Midbrain (tissue), 1 donor: ENCODE measurements at regions not wholly inside any gene's neighbourhood (a gene's known extent, or its start where the extent isn't known, plus 50 kb on each side); places are given as distances from the start of the nearest gene placed in this dataset.
"Not testable (repeated sequence)": the region's sequence is repeated elsewhere in the genome, so short reads cannot be mapped to it uniquely, and the experiment has no call there.

Experiments used
- DNase-seq: peaks from one replicate; lab custom pipeline; 2025; lab: John Stamatoyannopoulos, UW

GRCh38 chr18:43341014-43341413 is 63.7 kb upstream of the SYT4 start:
- DNase-seq = no peak

DNA sequence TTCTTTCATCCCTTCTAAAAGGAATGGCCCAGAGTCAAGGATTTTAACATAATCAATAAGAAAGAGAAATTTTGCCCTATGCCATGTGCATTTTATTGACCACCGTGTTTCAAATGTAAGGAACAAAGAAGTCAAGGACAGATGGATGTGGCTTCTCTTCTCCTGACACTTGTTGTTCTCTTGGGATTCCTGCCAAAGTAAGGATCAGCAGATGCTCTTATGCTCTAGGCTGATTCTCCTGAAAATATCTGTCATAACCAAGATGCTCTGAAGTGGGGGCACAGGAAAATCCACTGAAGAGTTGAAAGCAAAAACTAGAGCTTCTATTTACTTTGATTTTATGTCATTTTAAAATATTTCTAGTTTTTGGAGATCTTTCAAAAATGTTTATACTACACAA is 72.9 kb upstream of the SYT4 start:
- DNase-seq = no peak

DNA sequence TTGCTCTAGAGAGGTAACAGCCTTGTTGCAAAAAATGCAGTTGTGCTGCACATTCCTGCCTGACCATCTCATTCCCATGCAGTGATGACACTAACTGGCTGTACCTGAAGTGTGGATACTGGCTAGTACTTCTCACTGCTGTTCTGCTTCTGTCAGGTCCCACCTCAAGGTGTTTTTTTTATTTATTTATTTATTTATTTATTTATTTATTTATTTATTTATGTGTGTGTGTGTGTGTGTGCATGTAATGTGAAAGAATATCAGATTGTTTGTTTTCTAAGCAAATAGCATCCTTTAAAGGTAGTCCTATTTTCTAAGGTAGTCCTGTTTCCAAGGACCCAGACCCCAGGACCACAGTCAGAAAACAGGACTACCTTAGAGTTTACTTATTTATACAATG is 87.2 kb upstream of the SYT4 start:
- no peak for DNase-seq

- DNase-seq = no peak
Measured at GRCh38 chr18:43367895-43368294, 90.6 kb upstream of the SYT4 start.

DNA sequence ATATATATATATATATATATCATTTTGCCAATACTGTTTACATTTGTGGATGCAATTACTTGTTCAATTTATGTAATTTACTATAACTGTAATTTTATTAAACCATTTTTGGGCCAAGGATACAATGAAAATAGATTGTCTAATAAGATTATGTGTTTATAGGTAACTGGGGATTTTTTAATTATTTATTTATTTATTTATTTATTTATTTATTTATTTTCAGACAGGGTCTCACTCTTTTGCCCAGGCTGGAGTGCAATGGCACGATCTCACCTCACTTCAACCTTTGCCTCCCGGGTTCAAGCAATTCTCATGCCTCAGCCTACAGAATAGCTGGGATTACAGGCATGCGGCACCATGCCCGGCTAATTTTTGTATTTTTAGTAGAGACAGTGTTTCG is 92.0 kb upstream of the SYT4 start:
- not testable (repeated sequence) for DNase-seq

DNA sequence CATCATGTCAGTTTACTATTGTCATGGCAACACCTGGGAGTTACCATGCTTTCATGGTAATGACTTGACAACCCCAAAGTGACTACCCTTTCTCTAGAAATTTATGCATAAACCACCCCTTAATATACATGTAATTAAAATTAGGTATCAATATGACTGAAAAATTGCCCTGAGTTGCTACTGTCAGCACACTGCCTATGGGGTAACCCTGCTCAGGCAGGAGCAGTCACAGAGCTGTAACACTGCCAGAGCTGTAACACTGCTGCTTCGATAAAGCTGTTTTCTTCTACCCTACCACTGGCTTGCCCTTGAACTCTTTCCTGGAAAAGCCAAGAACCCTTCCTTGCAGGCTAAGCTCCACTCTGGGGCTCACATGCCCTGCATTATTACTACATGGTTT is 95.5 kb upstream of the SYT4 start:
- no peak for DNase-seq

GRCh38 chr18:43380104-43380672 is 102.9 kb upstream of the SYT4 start:
- DNase-seq = no peak

DNA sequence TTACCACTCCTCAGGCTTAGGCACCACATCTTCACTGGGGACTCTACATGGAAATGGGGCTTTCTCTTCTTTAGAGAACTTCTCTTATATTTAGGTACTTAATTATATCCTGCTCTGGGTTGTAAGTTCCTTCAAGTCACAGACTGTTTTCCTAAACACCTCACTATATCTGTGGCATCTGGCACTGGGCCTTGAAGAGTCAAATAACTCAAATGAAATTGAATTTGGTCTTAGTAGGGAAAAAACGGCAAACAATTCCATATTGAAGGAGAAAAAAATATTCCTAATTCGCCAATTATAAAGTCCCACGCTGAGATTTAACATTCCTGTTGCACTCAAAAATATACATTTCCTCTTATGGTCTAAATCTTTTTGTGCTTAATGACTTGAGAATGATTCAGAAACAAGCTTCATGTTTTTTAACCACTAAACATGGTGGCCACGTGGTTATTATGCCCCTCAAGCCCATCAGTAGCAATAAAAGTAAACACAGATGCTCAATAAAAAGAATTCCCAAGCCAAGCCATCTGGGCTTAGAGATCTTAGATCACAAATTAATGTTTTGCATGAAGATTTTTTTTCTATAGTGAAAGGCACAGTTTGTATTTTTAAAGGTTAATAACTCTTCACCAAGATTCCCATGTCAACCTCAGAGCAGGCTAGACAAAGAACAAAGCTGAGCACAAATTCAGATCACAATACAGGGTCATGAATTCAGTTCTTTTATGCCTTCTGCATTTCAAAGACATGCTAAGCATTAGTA is 105.5 kb upstream of the SYT4 start:
- no peak for DNase-seq

GRCh38 chr18:43389163-43389562 is 111.9 kb upstream of the SYT4 start:
- DNase-seq = no peak

DNA sequence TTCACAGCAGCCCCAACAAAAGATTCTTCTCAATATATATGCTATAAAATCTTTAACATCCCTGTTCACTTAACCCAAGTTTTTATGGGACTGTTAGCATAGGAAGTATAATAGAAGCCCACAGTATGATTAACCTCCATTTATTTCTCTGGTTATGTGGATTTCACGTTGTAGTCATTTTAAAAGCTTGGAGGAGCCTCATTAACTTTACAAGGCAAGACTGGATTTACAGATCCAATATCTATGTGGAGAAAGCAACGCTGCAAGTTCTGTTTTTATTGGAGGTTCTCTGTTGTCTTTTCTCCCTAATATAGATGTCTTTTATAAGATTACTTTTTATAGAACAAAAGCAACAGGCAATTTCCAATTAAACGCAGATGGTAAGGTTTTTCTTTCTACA is 114.9 kb upstream of the SYT4 start:
- DNase-seq = no peak

DNA sequence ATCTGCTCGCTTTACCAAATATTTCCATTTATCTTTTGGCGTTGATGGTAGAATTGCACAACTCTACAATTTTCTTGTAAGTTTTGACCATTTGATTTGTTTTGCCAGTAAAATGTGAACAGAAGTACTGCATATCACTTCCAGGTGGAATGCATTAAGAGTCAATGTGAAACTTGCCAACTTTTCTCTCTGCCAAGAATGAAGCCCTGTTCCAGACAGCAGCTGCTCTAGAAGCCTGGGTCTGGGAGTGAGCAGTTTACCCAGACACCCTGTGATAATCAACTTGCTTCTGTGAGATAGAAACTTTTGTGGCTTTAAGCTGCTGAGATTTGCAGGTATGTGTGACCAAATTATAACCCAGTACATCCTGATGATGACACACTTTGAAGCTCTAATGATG is 115.9 kb upstream of the SYT4 start:
- DNase-seq = no peak

DNA sequence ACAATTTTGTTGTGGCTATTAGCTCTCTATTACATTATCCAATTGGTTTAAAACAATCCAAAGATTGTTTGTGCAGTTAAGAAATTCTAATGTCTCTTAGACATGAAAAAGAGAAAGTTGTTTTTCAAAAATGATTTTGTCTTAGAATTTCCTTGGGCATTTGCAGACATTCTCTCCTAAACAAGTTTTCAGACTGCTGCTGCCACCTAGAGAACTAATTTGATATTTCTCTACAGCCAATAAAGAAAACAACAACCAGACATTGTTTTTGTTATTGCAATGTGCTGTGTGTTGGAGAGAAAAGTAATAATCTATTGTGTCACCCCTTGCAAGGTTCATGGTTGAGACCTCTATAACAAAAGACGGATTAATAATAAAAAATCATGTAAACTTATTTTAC is 119.0 kb upstream of the SYT4 start:
- peak; percentile 18 for DNase-seq

DNA sequence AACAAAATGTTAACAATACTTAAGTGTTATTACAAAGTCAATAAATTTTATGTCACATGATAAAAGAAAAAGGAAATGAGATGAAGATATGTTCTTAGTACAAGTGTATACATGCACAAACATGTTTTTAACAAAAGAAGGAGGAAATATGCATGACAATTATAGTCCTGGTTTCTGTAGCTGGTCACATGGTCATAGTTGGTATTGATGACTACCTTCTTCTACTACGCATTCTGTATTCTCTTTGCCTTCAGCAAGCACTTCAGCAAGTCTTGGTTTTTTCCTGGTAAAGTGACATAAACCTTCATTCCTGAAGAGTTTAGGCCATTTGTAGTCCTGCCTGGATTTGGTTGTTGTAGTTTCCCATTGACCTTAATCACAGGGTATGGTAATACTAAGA is 121.3 kb upstream of the SYT4 start:
- DNase-seq = no peak

GRCh38 chr18:43405097-43405496 is 127.8 kb upstream of the SYT4 start:
- no peak for DNase-seq

DNA sequence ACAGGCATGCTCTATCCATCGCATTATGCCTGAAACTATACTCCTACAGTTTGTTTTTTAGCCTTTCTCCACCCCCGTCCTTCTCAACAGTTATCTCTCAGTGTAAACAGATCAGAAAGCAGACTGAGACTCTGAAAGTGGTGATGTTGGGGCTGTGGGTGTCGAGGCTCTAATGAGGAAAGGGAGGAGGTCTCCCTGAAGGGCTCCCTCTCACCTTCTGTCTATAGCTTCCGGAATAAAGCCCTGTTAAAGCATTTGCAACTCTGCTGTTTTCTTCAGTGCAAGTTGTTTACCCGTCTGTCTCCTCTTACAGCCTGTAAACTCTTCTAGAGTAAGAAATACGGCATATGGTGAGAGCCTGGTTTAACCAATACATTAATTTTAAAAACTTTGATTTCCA is 136.7 kb upstream of the SYT4 start:
- DNase-seq = no peak

DNA sequence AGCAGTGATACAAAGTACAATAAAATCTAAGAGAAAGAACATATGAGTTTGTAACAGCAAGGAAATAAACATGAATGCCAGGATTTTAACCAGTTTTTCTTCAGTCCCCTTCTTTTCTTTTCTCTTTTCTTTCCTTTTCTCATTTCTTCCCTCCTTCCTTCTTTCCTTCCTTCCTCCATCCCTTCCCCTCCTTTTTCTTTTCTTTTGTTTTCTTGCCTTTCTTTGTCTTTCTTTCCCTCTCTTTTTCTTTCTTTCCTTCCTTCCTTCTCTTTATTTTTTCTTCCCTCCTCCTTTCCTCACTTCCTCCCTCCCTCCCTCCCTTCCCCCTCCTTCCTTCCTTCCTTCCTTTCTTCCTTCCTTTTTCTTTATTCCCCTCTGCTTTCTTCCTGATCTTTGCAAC is 142.8 kb upstream of the SYT4 start:
- DNase-seq = no peak

DNA sequence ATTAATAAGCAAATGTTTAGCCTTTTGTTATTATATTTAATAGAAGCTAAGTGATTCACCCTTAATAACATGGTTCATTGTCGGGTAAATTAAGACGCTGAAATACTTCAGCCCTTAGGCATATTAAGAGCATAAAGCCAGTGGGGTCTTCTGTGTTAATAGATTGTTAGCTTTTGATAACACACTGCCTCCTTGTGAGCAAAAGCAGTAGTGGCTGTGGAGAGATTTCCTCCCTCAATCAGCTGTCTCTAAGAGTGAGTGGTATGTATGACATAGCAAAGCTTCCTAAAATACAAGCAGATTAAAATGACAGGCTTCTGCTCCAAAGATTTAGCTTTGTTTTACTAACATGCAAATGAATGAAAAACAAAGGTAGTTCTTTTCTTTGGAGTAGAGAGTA is 143.7 kb upstream of the SYT4 start:
- no peak for DNase-seq

DNA sequence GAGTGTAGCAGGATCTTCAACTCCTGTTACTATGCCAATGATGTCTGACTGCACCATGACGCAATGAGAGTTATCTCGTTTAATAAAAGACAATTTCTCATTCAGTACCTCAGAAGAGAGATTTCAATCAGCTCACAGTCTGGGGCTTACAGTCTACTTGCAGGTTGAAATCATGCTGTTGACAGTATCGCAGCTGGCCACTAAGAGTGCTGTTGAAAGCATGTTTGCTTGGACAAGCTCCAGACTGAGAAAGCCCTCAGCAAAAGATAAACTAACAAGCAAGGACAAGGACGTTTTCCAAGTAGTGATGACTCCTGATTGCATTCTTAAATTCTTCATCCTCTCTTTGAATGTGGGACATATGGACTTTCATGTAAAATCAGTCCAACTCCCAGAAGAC is 145.2 kb upstream of the SYT4 start:
- DNase-seq = peak; percentile 10

DNA sequence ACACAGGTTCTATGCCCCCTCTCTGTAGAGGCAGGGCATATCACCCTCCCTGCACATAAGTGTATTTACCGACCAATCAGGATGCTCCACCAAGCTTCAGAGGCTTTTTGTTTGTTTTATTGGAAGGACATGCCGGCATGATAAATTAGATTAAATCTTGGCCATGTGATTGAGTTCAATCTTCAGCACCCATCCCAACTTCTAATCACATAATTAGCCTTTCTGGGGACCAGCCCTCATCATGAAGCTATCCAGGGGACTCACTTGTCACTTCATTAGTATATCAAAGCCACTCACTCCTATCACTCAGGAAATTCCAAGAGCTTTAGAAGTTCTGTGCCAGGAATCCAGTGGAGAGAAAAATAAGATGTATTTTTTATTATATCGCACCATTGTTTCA is 158.6 kb upstream of the SYT4 start:
- DNase-seq = no peak

- DNase-seq = no peak
Measured at GRCh38 chr18:43442131-43442530, 164.8 kb upstream of the SYT4 start.

DNA sequence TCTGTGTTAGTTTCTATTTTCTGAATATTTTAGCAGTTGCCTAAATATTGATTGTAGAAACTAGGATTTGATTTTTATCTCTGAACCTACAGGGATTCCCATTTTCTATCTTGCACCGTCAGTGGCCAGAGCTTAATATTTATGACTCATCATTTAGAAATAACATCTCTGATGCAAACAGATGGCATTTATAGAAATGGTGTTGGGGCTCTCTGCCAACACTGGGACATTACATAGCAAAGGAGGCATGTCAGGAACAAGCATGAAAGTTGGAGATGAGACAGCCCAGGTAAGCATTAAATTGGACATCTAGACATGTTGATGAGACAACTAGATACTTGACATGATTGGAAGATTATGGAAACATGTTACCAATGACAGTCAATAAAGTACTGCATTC is 165.3 kb upstream of the SYT4 start:
- no peak for DNase-seq

GRCh38 chr18:43465483-43465882 is 188.2 kb upstream of the SYT4 start:
- DNase-seq = no peak

DNA sequence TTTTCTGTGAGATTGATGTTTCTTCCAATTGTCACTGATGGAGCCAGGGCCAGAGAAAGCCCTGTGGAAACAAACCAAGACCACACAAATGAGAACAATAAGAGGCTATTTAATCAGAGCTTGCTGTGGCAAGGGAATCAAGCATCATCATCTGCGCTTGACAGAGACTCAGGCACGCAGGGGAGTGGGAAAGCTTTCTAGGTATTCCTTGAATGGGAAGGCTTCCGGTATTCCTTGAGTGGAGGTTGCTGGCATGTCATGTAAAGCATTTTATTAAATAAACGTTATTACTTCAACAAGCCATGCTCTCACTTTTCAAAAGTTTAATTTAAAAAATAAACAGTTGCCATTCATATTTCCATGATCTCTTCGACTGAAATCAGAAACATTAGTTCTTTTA is 194.6 kb upstream of the SYT4 start:
- DNase-seq = no peak

- DNase-seq = no peak
Measured at GRCh38 chr18:43481069-43481468, 203.8 kb upstream of the SYT4 start.
